ENCODE measurements at regions not wholly inside any gene's neighbourhood (a gene's known extent, or its start where the extent isn't known, plus 50 kb on each side); places are given as distances from the start of the nearest gene placed in this dataset.
"Not testable (repeated sequence)": the region's sequence is repeated elsewhere in the genome, so short reads cannot be mapped to it uniquely, and the experiment has no call there.

GRCh38 chr2:95707837-95708236 is 116.0 kb downstream of the TRIM43 start:
- Histone ChIP-seq H3K27me3 (ENCODE audit: control insufficient read depth in 1 of 2, insufficient read depth in 2 of 2, low read length in 2 of 2) (no peaks in the 10 kb centered on the region), H3K4me3 (ENCODE audit: low read length in 2 of 2) (no peak overlapping the region), H3K9ac (ENCODE audit: low read length in 2 of 2) (no peak overlapping the region), H3K36me3 (ENCODE audit: control insufficient read depth in 2 of 2, insufficient read depth in 2 of 2, low read length in 2 of 2) (no peaks in the 10 kb centered on the region), H3K4me1 (ENCODE audit: control insufficient read depth, insufficient read depth, low read length) (no peaks in the 10 kb centered on the region), H3K9me3 (ENCODE audit: control insufficient read depth in 2 of 2, low read length in 2 of 2) (no peaks in the 10 kb centered on the region), H3K27ac (ENCODE audit: low read length) (no peak overlapping the region)

- no peak overlapping the region for H3K9ac ChIP-seq (ENCODE audit: low read length in 2 of 2)
- no peak overlapping the region for H3K4me3 ChIP-seq (ENCODE audit: low read length in 2 of 2)
- H3K9me3 ChIP-seq (ENCODE audit: control insufficient read depth in 2 of 2, low read length in 2 of 2), result no peaks in the 10 kb centered on the region
- no peak overlapping the region for H3K27ac ChIP-seq (ENCODE audit: low read length)
- H3K36me3 ChIP-seq (ENCODE audit: control insufficient read depth in 2 of 2, insufficient read depth in 2 of 2, low read length in 2 of 2), result no peaks in the 10 kb centered on the region
- no peaks in the 10 kb centered on the region for H3K4me1 ChIP-seq (ENCODE audit: control insufficient read depth, insufficient read depth, low read length)
- no peaks in the 10 kb centered on the region for H3K27me3 ChIP-seq (ENCODE audit: control insufficient read depth in 1 of 2, insufficient read depth in 2 of 2, low read length in 2 of 2)
Observed at GRCh38 chr2:95709831-95710230, 118.0 kb downstream of the TRIM43 start.

GRCh38 chr2:95713470-95714177 is 121.8 kb downstream of the TRIM43 start:
- not testable (repeated sequence) for H3K27me3 ChIP-seq (ENCODE audit: control insufficient read depth in 1 of 2, insufficient read depth in 2 of 2, low read length in 2 of 2); H3K4me3 ChIP-seq (ENCODE audit: low read length in 2 of 2); H3K9me3 ChIP-seq (ENCODE audit: control insufficient read depth in 2 of 2, low read length in 2 of 2); H3K36me3 ChIP-seq (ENCODE audit: control insufficient read depth in 2 of 2, insufficient read depth in 2 of 2, low read length in 2 of 2); H3K27ac ChIP-seq (ENCODE audit: low read length); H3K9ac ChIP-seq (ENCODE audit: low read length in 2 of 2); H3K4me1 ChIP-seq (ENCODE audit: control insufficient read depth, insufficient read depth, low read length)

- H3K9ac ChIP-seq (ENCODE audit: low read length in 2 of 2); H3K36me3 ChIP-seq (ENCODE audit: control insufficient read depth in 2 of 2, insufficient read depth in 2 of 2, low read length in 2 of 2); H3K27ac ChIP-seq (ENCODE audit: low read length); H3K4me1 ChIP-seq (ENCODE audit: control insufficient read depth, insufficient read depth, low read length); H3K9me3 ChIP-seq (ENCODE audit: control insufficient read depth in 2 of 2, low read length in 2 of 2); H3K4me3 ChIP-seq (ENCODE audit: low read length in 2 of 2); H3K27me3 ChIP-seq (ENCODE audit: control insufficient read depth in 1 of 2, insufficient read depth in 2 of 2, low read length in 2 of 2): not testable (repeated sequence)
Observed at GRCh38 chr2:95714398-95714797, 122.6 kb downstream of the TRIM43 start.

GRCh38 chr2:95719473-95720060 is 127.8 kb downstream of the TRIM43 start:
- Histone ChIP-seq H3K4me1 (ENCODE audit: control insufficient read depth, insufficient read depth, low read length) (no peaks in the 10 kb centered on the region), H3K4me3 (ENCODE audit: low read length in 2 of 2) (no peak overlapping the region), H3K36me3 (ENCODE audit: control insufficient read depth in 2 of 2, insufficient read depth in 2 of 2, low read length in 2 of 2) (no peaks in the 10 kb centered on the region), H3K9ac (ENCODE audit: low read length in 2 of 2) (no peak overlapping the region), H3K9me3 (ENCODE audit: control insufficient read depth in 2 of 2, low read length in 2 of 2) (no peaks in the 10 kb centered on the region), H3K27me3 (ENCODE audit: control insufficient read depth in 1 of 2, insufficient read depth in 2 of 2, low read length in 2 of 2) (no peaks in the 10 kb centered on the region), H3K27ac (ENCODE audit: low read length) (no peak overlapping the region)

- Histone ChIP-seq H3K4me3 (ENCODE audit: low read length in 2 of 2) (no peak overlapping the region), H3K4me1 (ENCODE audit: control insufficient read depth, insufficient read depth, low read length) (no peaks in the 10 kb centered on the region), H3K36me3 (ENCODE audit: control insufficient read depth in 2 of 2, insufficient read depth in 2 of 2, low read length in 2 of 2) (no peaks in the 10 kb centered on the region), H3K9me3 (ENCODE audit: control insufficient read depth in 2 of 2, low read length in 2 of 2) (no peaks in the 10 kb centered on the region), H3K27me3 (ENCODE audit: control insufficient read depth in 1 of 2, insufficient read depth in 2 of 2, low read length in 2 of 2) (no peaks in the 10 kb centered on the region), H3K9ac (ENCODE audit: low read length in 2 of 2) (no peak overlapping the region), H3K27ac (ENCODE audit: low read length) (no peak overlapping the region)
Observed at GRCh38 chr2:95721726-95722125, 129.9 kb downstream of the TRIM43 start.

DNA sequence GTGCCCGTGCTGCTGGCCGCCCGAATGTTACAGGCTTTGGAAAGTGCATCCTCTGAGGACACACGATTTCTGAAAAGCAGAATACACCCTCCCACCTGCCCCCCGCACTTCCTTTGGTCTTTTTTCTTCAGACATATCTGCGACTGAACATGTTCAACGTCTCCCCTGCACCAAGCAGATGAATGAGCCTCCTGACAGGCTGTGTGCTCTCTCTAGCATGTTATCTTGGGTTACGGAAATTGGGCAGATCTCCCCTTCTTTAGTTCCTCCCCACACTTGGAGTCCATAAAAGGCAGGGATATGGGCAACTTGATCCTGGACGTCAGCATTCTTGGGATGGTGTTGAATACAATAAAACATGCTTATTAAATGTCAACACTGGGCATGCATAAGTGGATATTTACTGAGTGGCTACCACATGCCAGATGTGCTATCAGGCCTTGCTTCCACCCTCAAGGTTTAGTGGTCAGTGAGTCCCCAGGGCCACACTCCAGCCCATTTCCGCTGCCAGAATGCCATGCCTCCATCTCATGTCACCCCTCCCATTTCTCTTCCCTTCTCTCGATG is 130.4 kb downstream of the TRIM43 start:
- H3K9me3 ChIP-seq (ENCODE audit: control insufficient read depth in 2 of 2, low read length in 2 of 2), result no peaks in the 10 kb centered on the region
- no peak overlapping the region for H3K4me3 ChIP-seq (ENCODE audit: low read length in 2 of 2)
- no peak overlapping the region for H3K27ac ChIP-seq (ENCODE audit: low read length)
- no peaks in the 10 kb centered on the region for H3K36me3 ChIP-seq (ENCODE audit: control insufficient read depth in 2 of 2, insufficient read depth in 2 of 2, low read length in 2 of 2)
- H3K4me1 ChIP-seq (ENCODE audit: control insufficient read depth, insufficient read depth, low read length), result no peaks in the 10 kb centered on the region
- no peak overlapping the region for H3K9ac ChIP-seq (ENCODE audit: low read length in 2 of 2)
- no peaks in the 10 kb centered on the region for H3K27me3 ChIP-seq (ENCODE audit: control insufficient read depth in 1 of 2, insufficient read depth in 2 of 2, low read length in 2 of 2)

- not testable (repeated sequence) for H3K27me3 ChIP-seq (ENCODE audit: control insufficient read depth in 1 of 2, insufficient read depth in 2 of 2, low read length in 2 of 2); H3K9me3 ChIP-seq (ENCODE audit: control insufficient read depth in 2 of 2, low read length in 2 of 2); H3K9ac ChIP-seq (ENCODE audit: low read length in 2 of 2); H3K4me3 ChIP-seq (ENCODE audit: low read length in 2 of 2); H3K27ac ChIP-seq (ENCODE audit: low read length); H3K36me3 ChIP-seq (ENCODE audit: control insufficient read depth in 2 of 2, insufficient read depth in 2 of 2, low read length in 2 of 2); H3K4me1 ChIP-seq (ENCODE audit: control insufficient read depth, insufficient read depth, low read length)
Observed at GRCh38 chr2:95723627-95724210, 131.9 kb downstream of the TRIM43 start.

GRCh38 chr2:95725191-95725590 is 133.4 kb downstream of the TRIM43 start:
- not testable (repeated sequence) for H3K9ac ChIP-seq (ENCODE audit: low read length in 2 of 2); H3K36me3 ChIP-seq (ENCODE audit: control insufficient read depth in 2 of 2, insufficient read depth in 2 of 2, low read length in 2 of 2); H3K27ac ChIP-seq (ENCODE audit: low read length); H3K4me1 ChIP-seq (ENCODE audit: control insufficient read depth, insufficient read depth, low read length); H3K9me3 ChIP-seq (ENCODE audit: control insufficient read depth in 2 of 2, low read length in 2 of 2); H3K4me3 ChIP-seq (ENCODE audit: low read length in 2 of 2); H3K27me3 ChIP-seq (ENCODE audit: control insufficient read depth in 1 of 2, insufficient read depth in 2 of 2, low read length in 2 of 2)

DNA sequence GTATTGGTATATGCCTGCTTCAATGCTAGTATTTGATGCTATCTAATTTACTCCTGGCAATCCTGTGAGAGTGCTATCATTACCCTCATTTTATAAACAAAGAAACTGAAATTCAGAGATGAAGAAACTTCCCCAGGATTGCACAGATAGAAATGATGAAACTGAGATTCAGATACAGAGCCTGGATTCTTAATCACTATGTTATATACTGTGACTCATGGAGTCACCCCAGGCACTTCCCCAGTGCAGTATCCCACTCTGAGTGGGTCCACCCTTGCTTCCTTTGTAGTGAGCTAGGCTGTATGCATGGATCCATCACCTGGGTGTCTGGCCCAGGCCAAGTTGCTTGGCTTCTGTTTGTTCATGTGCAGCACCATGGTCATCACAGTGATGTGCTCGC is 133.9 kb downstream of the TRIM43 start:
- not testable (repeated sequence) for H3K4me1 ChIP-seq (ENCODE audit: control insufficient read depth, insufficient read depth, low read length); H3K9ac ChIP-seq (ENCODE audit: low read length in 2 of 2); H3K9me3 ChIP-seq (ENCODE audit: control insufficient read depth in 2 of 2, low read length in 2 of 2); H3K4me3 ChIP-seq (ENCODE audit: low read length in 2 of 2); H3K27me3 ChIP-seq (ENCODE audit: control insufficient read depth in 1 of 2, insufficient read depth in 2 of 2, low read length in 2 of 2); H3K36me3 ChIP-seq (ENCODE audit: control insufficient read depth in 2 of 2, insufficient read depth in 2 of 2, low read length in 2 of 2); H3K27ac ChIP-seq (ENCODE audit: low read length)

GRCh38 chr2:95727420-95727819 is 135.6 kb downstream of the TRIM43 start:
- not testable (repeated sequence) for H3K9me3 ChIP-seq (ENCODE audit: control insufficient read depth in 2 of 2, low read length in 2 of 2); H3K27me3 ChIP-seq (ENCODE audit: control insufficient read depth in 1 of 2, insufficient read depth in 2 of 2, low read length in 2 of 2); H3K9ac ChIP-seq (ENCODE audit: low read length in 2 of 2); H3K27ac ChIP-seq (ENCODE audit: low read length); H3K4me3 ChIP-seq (ENCODE audit: low read length in 2 of 2); H3K4me1 ChIP-seq (ENCODE audit: control insufficient read depth, insufficient read depth, low read length); H3K36me3 ChIP-seq (ENCODE audit: control insufficient read depth in 2 of 2, insufficient read depth in 2 of 2, low read length in 2 of 2)
